Activated naive CD8-positive, alpha-beta T cell treated with anti-CD3 and anti-CD28 coated beads for 36 hours (primary cell): ENCODE measurements at regions not wholly inside any gene's neighbourhood (a gene's known extent, or its start where the extent isn't known, plus 50 kb on each side); places are given as distances from the start of the nearest gene placed in this dataset.

Experiments used
- DNase-seq: peaks from one replicate; pipeline ENCODE4 v3.0.0; 2021
- H3K27ac Mint-ChIP-seq: one replicate; pipeline ENCODE4 v1.8.0; 2022; ENCODE audit warnings: mild to moderate bottlenecking, moderate library complexity, mixed read lengths
- H3K27me3 Mint-ChIP-seq: one replicate; pipeline ENCODE4 v1.8.0; 2022; ENCODE audit warnings: mild to moderate bottlenecking, mixed read lengths
- H3K36me3 Mint-ChIP-seq: one replicate; pipeline ENCODE4 v1.8.0; 2021; ENCODE audit warnings: mild to moderate bottlenecking, mixed read lengths
- H3K4me1 Mint-ChIP-seq: one replicate; pipeline ENCODE4 v1.8.0; 2021; ENCODE audit warnings: mixed read lengths
- H3K4me3 Mint-ChIP-seq: one replicate; pipeline ENCODE4 v1.8.0; 2022; ENCODE audit warnings: mild to moderate bottlenecking, moderate library complexity, mixed read lengths
- H3K9me3 Mint-ChIP-seq: one replicate; pipeline ENCODE4 v1.8.0; 2022; ENCODE audit warnings: mixed read lengths

DNA sequence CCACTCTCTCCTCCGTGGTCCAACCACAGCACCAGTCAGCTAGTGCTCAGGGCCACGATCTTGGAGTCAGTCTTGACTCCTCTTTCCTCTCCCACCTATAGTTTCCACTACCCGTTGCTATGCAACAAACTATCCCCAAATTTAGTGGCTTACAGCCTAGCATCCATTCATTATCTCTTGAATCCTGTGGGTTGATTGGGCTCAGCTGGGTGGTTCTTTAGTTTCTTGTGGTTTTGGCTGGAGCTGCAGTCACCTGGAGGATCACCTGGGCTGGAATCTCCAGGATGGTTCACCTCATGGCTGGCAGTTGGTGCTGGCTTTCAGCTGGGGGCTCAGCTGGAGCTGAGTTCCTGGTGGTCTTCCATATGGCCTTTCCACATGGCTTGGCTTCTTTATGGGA, 149.9 kb downstream of the ASB1 start:
- Mint-ChIP-seq H3K27ac (no peak overlapping the region), H3K9me3 (no peaks in the 10 kb centered on the region), H3K27me3 (peaks cover 6% of the 10 kb centered on the region), H3K4me1 (no peaks in the 10 kb centered on the region), H3K4me3 (no peak overlapping the region), H3K36me3 (no peaks in the 10 kb centered on the region)
- no peak for DNase-seq

DNA sequence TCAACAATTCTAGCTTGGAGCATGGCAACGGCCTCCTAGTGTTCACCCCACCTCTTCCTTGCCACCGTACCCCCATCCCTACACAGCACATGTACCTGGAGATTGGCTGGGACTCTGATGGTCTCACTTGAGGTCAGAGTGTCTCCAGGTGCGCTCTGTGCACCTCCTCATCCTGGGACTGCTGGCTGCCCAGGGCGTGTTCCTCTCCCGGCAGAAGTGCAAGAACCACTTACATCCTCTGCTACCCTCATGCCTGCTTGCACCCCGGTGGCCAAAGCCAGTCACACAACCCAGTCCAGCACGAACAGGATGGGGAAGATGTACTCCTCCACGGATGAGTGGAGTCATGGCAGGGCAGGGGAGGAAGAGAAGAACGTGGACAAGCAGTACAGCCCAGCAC, 151.5 kb downstream of the ASB1 start:
- Mint-ChIP-seq H3K4me3 (no peak overlapping the region), H3K4me1 (no peaks in the 10 kb centered on the region), H3K36me3 (no peaks in the 10 kb centered on the region), H3K27ac (no peak overlapping the region), H3K9me3 (no peaks in the 10 kb centered on the region), H3K27me3 (peaks cover 6% of the 10 kb centered on the region)
- DNase-seq: no peak

DNA sequence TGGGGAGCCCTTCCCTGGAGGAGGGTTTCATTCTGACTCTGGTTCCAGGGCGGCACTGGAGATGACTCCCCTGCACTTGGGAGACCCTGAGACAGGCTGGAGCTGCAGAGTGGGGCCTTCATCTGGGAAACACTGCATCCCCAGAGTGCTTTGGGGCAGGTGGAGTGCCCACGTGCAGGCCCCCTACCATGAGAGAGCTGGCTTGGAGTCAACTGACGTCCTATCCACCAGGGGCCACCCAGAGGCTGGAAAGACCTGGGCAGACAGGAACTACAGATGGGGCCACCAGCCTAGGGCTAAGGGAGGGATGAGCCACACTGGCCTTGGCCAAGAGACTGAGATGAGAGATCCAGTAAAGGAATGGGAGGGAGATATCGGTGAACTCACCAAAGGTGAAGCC, 153.8 kb downstream of the ASB1 start:
- H3K4me1 Mint-ChIP-seq: no peaks in the 10 kb centered on the region
- H3K4me3 Mint-ChIP-seq: no peak overlapping the region
- no peaks in the 10 kb centered on the region for H3K9me3 Mint-ChIP-seq
- no peaks in the 10 kb centered on the region for H3K36me3 Mint-ChIP-seq
- DNase-seq: no peak
- no peak overlapping the region for H3K27ac Mint-ChIP-seq
- peaks cover 5% of the 10 kb centered on the region for H3K27me3 Mint-ChIP-seq

DNA sequence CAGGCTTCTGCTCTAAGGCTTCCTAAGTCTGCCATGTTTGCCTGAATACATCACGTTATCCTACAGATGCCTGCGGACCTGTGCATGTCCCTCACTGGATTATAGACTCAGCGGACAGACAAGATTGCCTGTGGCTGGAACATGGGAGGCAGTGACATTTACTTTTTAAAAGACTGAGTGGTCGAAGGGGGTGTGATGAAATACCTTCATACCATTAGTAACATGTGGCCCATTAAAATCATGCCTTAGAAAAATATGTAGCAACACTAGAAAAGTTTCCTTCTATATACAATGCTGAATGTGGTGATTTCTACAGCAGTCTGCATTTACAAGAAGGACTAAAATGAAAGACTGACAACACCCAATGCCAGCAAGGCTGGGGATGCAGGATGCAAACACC, 154.4 kb downstream of the ASB1 start:
- no peaks in the 10 kb centered on the region for H3K36me3 Mint-ChIP-seq
- no peak for DNase-seq
- H3K4me3 Mint-ChIP-seq: no peak overlapping the region
- no peaks in the 10 kb centered on the region for H3K27me3 Mint-ChIP-seq
- no peaks in the 10 kb centered on the region for H3K4me1 Mint-ChIP-seq
- no peak overlapping the region for H3K27ac Mint-ChIP-seq
- H3K9me3 Mint-ChIP-seq: no peaks in the 10 kb centered on the region

DNA sequence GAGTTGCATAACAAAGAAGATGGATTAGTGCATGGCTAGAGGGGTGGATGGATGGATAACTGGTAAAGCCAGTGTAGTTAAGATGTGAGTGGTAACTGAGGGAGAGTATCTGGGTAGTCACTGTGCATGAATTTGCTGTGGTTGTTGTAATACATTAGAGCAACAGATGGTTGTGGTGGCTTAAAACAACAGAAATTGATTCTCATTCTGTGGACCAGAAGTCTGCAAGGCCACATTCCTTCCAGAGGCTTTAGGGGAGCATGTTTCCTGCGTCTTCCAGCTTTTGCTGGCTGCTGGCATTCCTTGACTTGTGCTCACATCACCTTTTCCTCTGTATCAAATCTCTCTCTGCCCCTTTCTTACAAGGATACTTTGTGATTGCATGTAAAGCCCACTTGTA, 155.4 kb downstream of the ASB1 start:
- H3K36me3 Mint-ChIP-seq: no peaks in the 10 kb centered on the region
- H3K9me3 Mint-ChIP-seq: no peaks in the 10 kb centered on the region
- H3K4me1 Mint-ChIP-seq: no peaks in the 10 kb centered on the region
- no peaks in the 10 kb centered on the region for H3K27me3 Mint-ChIP-seq
- no peak overlapping the region for H3K4me3 Mint-ChIP-seq
- no peak for DNase-seq
- H3K27ac Mint-ChIP-seq: no peak overlapping the region

DNA sequence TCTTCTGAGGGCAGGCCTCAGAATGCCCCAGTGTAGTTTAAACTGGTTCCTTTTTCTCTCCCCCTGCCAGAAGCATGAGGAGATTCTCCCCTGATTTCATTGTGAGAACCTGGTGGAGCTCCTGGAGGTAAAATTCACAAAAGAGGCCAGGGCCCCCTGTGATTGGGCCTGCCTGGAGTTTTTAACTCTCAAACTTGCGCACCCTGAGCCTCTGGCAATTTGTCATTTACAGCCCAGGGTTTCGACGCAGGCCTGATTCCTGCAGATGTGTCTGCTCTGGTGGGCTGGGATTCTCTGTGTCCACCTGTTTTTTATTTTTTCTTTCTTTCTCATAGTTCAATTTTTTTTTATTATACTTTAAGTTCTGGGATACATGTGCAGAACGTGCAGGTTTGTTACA, 157.9 kb downstream of the ASB1 start:
- Mint-ChIP-seq H3K4me3 (no peak overlapping the region), H3K27ac (no peak overlapping the region), H3K36me3 (no peaks in the 10 kb centered on the region), H3K27me3 (no peaks in the 10 kb centered on the region), H3K9me3 (no peaks in the 10 kb centered on the region), H3K4me1 (no peaks in the 10 kb centered on the region)
- DNase-seq: no peak

DNA sequence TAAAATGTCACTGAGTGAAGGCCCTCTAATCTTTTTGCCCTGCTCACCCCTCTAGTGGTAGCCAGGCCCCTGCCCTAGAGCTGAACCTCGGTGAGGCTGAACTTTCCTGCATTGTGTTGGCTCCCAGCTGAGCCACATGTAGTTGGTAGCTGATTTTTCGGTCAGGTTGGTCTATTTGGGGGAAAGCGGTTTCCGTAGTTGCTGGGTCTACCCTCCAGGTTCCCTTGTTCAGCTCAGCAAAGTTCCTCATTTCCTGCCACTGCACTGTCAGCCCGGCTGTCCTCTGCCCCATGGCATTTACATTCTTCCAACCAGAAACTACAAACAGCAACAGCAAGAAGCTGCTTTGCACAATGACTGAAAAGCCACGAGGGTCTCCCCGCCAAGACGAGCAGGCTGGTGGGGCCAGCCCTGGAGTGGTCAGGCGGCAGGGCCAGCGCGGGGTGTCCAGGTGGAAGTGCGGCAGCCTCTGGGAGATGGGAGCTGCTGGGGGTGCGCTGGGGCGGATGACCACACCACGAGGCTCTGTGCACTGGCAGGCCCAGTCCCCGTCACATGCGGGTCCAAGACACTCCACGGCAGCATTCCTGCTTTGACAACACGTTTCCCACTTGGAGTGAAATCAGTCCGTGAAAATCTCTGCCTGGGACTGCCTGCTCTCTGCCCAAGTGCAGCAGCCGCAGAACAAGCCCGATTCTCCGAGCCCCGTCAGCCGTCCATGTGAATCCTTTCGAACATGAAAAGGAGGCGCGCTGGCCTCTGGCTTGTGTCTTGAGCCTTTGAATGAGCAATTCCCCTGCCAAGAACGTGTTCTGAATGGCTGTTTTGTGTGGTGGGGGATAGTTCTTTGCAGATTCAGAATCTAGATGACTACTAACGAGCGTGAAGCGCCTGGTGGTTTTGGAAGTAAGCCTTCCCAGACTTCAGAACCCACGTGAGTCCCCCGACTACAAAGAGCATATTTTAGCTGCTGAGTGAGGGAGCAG, 159.4 kb downstream of the ASB1 start:
- H3K4me3 Mint-ChIP-seq: no peak overlapping the region
- H3K9me3 Mint-ChIP-seq: no peaks in the 10 kb centered on the region
- no peak overlapping the region for H3K27ac Mint-ChIP-seq
- H3K27me3 Mint-ChIP-seq: no peaks in the 10 kb centered on the region
- no peaks in the 10 kb centered on the region for H3K4me1 Mint-ChIP-seq
- no peak for DNase-seq
- no peaks in the 10 kb centered on the region for H3K36me3 Mint-ChIP-seq

DNA sequence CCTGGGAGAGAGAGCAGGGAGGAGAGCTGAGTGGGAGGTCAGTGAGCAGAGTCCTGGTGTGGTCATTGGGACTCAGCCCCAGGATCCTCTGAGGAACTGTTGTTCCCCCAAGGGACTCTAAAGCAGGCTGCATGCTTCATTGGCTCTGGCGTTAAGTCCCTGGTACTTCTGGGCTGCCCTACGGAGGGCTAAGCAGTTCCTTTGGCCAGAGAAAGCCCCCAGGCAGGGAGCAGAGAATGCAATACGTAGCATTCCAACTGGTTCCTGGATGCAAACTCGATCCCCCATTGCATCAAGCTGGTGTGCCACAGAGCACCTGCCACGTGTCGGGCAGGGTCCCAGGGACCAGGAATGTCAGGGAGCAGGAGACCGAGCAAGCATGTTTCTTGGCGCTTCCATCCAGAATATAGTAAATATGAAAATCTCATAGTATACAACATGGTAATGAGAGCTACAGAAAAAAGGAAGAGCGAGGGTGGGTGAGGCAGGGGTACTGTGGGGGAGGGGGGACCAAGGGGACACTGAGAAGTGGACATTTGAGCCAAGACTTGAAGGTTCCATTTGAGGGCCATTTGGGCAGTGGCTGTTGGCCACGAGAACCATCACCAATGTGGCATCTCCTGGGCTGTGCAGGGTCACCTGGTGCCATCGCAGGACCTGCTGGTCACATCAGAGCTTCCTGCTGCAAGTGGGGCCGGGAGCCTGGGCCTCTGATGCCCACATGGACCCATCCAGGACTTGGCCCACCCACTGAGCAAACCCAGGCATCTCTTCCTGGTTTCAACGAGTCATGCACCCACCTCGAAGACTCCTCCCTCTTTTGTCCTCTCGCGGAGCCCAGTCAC, 160.4 kb downstream of the ASB1 start:
- H3K4me3 Mint-ChIP-seq: no peak overlapping the region
- H3K27me3 Mint-ChIP-seq: no peaks in the 10 kb centered on the region
- DNase-seq: no peak
- no peak overlapping the region for H3K27ac Mint-ChIP-seq
- no peaks in the 10 kb centered on the region for H3K9me3 Mint-ChIP-seq
- H3K4me1 Mint-ChIP-seq: no peaks in the 10 kb centered on the region
- no peaks in the 10 kb centered on the region for H3K36me3 Mint-ChIP-seq

DNA sequence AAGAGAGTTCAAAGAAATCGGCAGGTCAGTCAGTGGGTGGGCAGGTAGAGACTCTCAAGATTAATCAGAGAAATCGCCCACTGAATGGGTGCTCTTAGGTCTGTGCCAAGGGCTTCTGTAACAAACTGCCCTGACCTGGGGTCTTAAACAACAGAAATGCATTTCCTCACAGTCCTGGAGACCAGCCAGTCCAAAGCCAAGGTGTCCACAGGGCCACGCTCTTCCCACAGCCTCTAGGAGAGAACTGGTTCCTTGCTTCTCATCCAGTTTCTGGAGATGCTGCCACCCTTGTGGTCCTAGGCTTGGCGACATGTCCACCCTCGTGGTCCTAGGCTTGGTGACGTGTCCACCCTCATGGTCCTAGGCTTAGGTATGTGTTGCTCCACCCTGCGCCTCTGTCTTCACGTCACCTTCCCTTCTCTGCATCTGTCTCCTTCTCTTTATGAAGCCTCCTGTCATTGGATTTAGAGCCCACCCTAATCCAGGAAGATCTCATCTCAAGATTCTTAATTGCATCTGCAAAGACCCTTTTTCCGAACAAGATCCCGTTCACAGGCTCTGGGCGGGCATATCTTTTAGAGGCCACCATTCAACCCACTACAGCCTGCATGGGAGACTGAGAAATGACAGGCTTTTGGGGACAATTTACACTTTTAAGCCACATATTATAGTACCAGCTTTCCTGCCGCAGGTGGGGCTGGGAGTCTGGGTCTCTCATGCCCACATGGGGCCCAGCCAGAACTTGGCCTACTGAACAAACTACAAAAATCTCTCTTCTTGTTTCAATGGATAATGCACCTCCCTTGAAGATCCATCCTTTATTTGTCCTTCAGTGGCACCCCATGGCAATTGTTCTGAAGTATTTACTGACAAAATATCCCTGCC, 161.3 kb downstream of the ASB1 start:
- no peaks in the 10 kb centered on the region for H3K36me3 Mint-ChIP-seq
- H3K27me3 Mint-ChIP-seq: no peaks in the 10 kb centered on the region
- no peak for DNase-seq
- H3K4me3 Mint-ChIP-seq: no peak overlapping the region
- H3K27ac Mint-ChIP-seq: no peak overlapping the region
- H3K9me3 Mint-ChIP-seq: no peaks in the 10 kb centered on the region
- H3K4me1 Mint-ChIP-seq: no peaks in the 10 kb centered on the region

DNA sequence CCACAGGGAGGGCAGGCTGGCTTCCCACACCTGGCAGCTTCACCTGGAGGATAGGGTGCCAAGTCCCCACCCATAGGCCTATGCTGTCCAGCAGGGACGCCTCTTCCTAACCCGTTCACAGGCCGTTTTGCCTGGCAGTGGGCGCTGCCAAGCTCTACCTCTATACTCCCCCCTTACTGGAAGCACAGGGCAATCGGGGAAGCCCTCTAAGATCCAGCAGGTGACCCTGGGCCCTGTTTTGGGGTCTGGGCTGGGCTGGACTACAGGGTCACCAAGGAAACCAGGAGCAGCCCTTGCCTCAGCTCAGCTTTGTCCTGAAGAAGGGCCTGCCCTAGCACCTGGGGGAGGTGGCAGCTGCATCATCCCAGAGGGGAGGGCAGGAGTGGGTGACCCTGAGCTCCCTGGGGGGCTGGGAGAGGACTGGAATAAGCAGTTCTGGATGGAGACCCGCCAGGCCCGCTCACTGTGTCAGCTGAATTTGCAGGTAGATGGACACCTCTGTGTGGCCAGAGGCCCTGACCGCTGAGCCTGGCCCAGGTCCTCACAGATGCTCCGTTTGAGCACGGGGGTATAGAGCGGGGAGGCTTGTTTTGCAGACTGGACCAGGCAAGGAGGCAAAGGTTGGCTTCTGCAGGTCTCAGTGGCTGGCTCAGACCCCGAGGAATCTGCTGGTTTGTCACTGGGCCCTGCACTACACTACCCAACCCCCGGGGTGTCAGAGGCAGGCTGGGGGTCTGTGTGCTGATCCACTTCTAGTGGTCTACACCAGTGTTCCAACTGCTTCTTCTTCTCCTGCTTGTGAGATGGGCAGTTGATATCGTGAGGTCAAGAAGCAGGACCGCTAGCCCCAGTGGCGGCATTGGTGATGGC, 163.1 kb downstream of the ASB1 start:
- Mint-ChIP-seq H3K9me3 (no peaks in the 10 kb centered on the region), H3K4me3 (no peak overlapping the region), H3K4me1 (no peaks in the 10 kb centered on the region), H3K27me3 (no peaks in the 10 kb centered on the region), H3K36me3 (no peaks in the 10 kb centered on the region), H3K27ac (no peak overlapping the region)
- DNase-seq: no peak

DNA sequence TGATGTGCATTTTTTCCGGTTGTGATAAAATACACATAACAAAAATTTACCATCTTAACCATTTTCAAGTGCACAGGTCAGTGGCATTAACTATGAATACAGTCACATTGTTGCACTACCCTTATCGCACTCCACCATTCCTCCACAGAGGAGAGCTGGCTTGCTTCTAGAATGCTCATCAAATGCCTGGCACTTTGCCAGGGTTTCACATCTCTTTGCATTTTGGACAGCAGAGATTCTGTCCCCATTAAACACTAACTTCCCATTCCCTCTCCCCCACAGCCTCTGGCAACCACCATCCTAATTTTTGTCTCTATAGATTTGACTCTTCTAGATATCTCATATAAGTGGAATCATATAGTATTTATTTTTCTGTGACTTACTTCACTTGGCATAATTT, 165.0 kb downstream of the ASB1 start:
- Mint-ChIP-seq H3K4me3 (no peak overlapping the region), H3K27me3 (no peaks in the 10 kb centered on the region), H3K9me3 (no peaks in the 10 kb centered on the region), H3K4me1 (no peaks in the 10 kb centered on the region), H3K27ac (no peak overlapping the region), H3K36me3 (no peaks in the 10 kb centered on the region)
- no peak for DNase-seq

DNA sequence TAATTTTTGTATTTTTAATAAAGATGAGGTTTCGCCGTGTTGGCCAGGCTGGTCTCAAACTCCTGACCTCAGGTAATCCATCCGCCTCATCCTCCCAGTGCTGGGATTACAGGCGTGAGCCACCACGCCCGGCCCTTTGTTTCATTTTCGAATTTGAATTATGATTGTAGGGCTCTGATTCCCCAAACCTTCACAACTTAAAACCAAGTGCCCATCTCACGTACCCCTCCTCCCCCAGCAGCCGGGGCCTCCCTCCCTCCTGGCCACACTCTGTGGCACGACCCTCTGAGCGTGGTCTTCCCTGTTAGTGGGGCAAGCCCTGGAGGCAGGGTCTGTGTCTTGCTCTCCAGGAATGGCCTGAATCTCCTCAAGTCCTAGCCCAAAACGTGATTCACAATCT, 166.5 kb downstream of the ASB1 start:
- H3K4me3 Mint-ChIP-seq: no peak overlapping the region
- no peak overlapping the region for H3K27ac Mint-ChIP-seq
- H3K36me3 Mint-ChIP-seq: no peaks in the 10 kb centered on the region
- DNase-seq: no peak
- H3K27me3 Mint-ChIP-seq: no peaks in the 10 kb centered on the region
- H3K4me1 Mint-ChIP-seq: peaks cover 1% of the 10 kb centered on the region
- H3K9me3 Mint-ChIP-seq: no peaks in the 10 kb centered on the region

DNA sequence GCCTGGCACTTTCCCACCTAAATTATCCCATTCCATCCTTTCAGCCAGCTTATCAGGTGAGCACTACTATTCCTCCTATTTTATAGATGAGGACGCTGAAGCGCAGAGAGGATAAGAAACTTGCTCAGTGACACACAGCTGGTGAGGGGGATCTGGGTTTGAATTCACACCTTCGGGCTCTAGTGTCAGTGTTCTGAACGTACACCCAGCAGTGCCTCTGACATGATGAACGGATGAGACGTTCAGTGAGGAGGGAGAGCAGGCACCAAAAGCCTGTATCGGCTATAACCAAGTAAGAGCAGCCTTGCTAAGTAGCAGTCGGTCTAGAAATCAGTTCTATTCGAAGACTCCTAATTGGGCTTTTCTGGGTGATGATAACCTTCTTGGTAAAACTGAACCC, 167.0 kb downstream of the ASB1 start:
- Mint-ChIP-seq H3K27ac (no peak overlapping the region), H3K4me1 (peaks cover 1% of the 10 kb centered on the region), H3K4me3 (no peak overlapping the region), H3K36me3 (no peaks in the 10 kb centered on the region), H3K27me3 (no peaks in the 10 kb centered on the region), H3K9me3 (no peaks in the 10 kb centered on the region)
- DNase-seq: no peak
